Right lobe of liver (tissue), 4 donors: ENCODE measurements at regions not wholly inside any gene's neighbourhood (a gene's known extent, or its start where the extent isn't known, plus 50 kb on each side); places are given as distances from the start of the nearest gene placed in this dataset.

Experiments
- CTCF ChIP-seq, 4 donors: fragments of 200-600 bp in 3 of 4; fragments of 450-650 bp in 1 of 4; IDR thresholded peaks; one replicate each; pipeline versions ENCODE4 v1.5.1 to v1.8.0; 2016 to 2022; ENCODE audit warnings: antibody characterized with exemption in 4 of 4, mild to moderate bottlenecking in 2 of 4
- POLR2A ChIP-seq: fragments of 450-650 bp; IDR thresholded peaks from one replicate; pipeline ENCODE4 v1.6.1; 2017; ENCODE audit warnings: antibody characterized with exemption, mild to moderate bottlenecking
- donor health status: DM: no; HTN: no; CAD: no.
- donor health status: DM: no; HTN: no; CAD: no.
- donor health status: DM: no; HTN: yes; CAD: no.

GRCh38 chr2:208807756-208808155 lies 401.2 kb downstream of the PTH2R start:
- no peak for TF ChIP-seq CTCF (IDR thresholded peaks at IDR 0.05)
- no peak for TF ChIP-seq POLR2A
